ENCODE measurements at regions not wholly inside any gene's neighbourhood (a gene's known extent, or its start where the extent isn't known, plus 50 kb on each side); places are given as distances from the start of the nearest gene placed in this dataset.

DNA sequence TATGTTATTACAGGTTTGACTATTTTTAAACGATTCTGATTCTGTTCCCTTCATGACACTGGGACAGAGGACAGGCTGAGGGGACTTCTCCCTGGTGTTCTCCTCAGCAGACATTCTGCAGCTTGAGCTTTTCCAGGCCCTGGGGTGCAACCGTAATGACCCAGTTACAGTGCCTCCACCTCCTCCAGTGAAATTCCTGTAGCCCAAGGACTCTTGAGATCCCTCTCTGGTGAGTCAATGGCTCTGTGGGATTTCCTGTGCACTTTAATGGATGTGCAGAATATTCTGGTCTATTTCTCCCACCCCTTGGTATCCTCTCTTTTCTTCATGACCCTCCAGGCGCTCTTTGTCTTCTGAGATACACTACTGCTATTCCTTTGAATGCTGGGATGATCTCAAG is 319.3 kb downstream of the INHBA start:
- H3K9me3 ChIP-seq = no peaks in the 10 kb centered on the region
- DNase-seq = no peak
- 57 to 84% (median 76%) methylated on average over 3 of the region's 3 CpGs for WGBS, 5 donors
- no peaks in the 10 kb centered on the region for H3K27me3 ChIP-seq (replicated peaks in 1 of 7)
- H3K36me3 ChIP-seq = no peaks in the 10 kb centered on the region
- H3K4me1 ChIP-seq = no peaks in the 10 kb centered on the region
- TF ChIP-seq POLR2AphosphoS5 (IDR thresholded peaks at IDR 0.05) = no peak
- TF ChIP-seq POLR2A (IDR thresholded peaks at IDR 0.05) = no peak
- intact Hi-C loops (cut with DNase I; ENCODE audit: low total_unique reads) = no loop called here
- H3K27ac ChIP-seq = no peak overlapping the region
- H3K4me3 ChIP-seq = no peak overlapping the region

DNA sequence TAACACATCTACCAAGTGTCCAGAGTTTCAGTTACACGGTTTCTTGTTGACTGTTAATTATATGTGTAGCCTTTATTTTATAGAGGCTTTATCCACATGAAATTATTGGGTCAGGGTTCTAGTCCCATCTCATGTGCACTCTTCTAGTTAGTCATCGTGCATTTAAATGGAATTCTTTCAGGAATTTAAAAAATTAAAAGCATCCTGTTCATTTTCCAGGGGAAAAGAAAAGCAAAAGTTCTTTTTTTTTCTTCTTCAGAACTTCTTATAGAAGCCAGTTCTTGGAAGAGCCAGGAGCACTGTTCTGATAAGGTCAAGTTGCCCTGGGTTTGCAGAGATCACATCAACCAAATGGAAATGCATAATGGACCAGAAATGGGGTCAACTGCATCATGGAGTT is 324.7 kb downstream of the INHBA start:
- H3K27ac ChIP-seq = no peak overlapping the region
- H3K4me3 ChIP-seq = no peak overlapping the region
- no peaks in the 10 kb centered on the region for H3K27me3 ChIP-seq (replicated peaks in 1 of 7)
- DNase-seq = no peak
- H3K36me3 ChIP-seq = no peaks in the 10 kb centered on the region
- TF ChIP-seq POLR2AphosphoS5 (IDR thresholded peaks at IDR 0.05) = no peak
- TF ChIP-seq POLR2A (IDR thresholded peaks at IDR 0.05) = no peak
- TF ChIP-seq, protein P1, sequence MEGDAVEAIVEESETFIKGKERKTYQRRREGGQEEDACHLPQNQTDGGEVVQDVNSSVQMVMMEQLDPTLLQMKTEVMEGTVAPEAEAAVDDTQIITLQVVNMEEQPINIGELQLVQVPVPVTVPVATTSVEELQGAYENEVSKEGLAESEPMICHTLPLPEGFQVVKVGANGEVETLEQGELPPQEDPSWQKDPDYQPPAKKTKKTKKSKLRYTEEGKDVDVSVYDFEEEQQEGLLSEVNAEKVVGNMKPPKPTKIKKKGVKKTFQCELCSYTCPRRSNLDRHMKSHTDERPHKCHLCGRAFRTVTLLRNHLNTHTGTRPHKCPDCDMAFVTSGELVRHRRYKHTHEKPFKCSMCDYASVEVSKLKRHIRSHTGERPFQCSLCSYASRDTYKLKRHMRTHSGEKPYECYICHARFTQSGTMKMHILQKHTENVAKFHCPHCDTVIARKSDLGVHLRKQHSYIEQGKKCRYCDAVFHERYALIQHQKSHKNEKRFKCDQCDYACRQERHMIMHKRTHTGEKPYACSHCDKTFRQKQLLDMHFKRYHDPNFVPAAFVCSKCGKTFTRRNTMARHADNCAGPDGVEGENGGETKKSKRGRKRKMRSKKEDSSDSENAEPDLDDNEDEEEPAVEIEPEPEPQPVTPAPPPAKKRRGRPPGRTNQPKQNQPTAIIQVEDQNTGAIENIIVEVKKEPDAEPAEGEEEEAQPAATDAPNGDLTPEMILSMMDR (IDR thresholded peaks at IDR 0.05 in 8 of 11, conservative IDR thresholded peaks at IDR 0.05 in 3 of 11) = no peak
- intact Hi-C loops (cut with DNase I; ENCODE audit: low total_unique reads) = no loop called here
- 68 to 82% (median 74%) methylated on average over 2 of the region's 2 CpGs for WGBS, 5 donors
- no peaks in the 10 kb centered on the region for H3K4me1 ChIP-seq
- H3K9me3 ChIP-seq = no peaks in the 10 kb centered on the region

DNA sequence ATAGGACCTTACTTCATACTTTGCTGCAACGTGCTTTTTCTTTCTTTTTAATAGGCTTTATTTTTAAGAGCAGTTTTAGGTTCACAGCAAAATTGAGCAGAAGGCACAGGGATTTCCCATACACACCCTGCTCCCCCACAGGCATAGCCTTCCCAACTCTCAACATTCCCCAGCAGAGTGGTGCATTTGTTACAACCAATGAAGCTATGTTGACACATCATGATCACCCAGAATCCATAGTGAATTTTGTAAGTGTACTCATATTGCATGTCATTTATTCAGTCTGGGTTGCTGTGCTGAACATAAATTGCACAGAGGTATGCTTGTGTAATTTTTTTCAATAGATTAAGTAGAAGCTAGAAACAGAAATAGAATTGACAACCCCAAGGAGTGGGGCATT is 327.3 kb downstream of the INHBA start:
- Histone ChIP-seq H3K9me3 (no peaks in the 10 kb centered on the region), H3K27me3 (replicated peaks in 1 of 7) (no peaks in the 10 kb centered on the region), H3K4me1 (no peaks in the 10 kb centered on the region), H3K27ac (no peak overlapping the region), H3K36me3 (no peaks in the 10 kb centered on the region), H3K4me3 (no peak overlapping the region)
- WGBS, 5 donors = 74 to 92% (median 83%) methylated on average over 1 of the region's 1 CpG
- intact Hi-C loops (cut with DNase I; ENCODE audit: low total_unique reads) = no loop called here
- TF ChIP-seq POLR2A (IDR thresholded peaks at IDR 0.05) (no peak), POLR2AphosphoS5 (IDR thresholded peaks at IDR 0.05) (no peak)
- TF ChIP-seq, protein P1 (IDR thresholded peaks at IDR 0.05 in 8 of 11, conservative IDR thresholded peaks at IDR 0.05 in 3 of 11) = no peak
- no peak for DNase-seq

DNA sequence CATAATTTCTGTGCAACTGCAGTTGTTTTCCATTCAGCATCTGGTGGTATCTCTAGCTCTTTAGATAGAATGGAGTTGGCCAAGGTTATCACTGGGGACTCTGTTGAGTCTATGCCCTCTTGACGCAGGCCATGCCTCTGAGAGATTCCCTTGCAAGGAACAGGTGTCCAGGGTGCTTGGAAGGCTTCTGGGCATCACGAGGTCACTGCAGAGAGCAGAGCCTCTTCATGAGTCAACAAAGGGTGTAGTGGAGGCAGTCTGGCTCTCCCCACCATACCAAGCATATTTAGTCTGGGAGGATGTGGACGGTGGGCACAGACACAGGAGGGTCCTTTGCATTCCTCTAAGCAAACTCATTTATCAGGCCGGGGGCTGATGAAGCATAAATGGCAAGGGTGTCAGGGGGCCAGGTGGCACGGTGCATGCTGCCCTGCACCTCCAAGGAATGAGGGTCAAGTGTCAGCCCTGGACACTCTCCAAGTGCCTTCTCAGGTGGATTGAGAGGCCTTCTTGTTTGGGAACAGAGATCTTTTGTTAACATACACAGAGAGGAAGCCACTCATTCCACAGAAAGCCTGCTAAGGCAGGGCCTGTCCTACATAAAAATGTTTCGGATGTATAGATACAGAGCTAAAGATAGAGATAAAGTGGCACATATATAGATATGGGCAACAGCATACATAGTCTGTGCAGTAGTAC is 328.6 kb downstream of the INHBA start:
- intact Hi-C loops (cut with DNase I; ENCODE audit: low total_unique reads) = no loop called here
- Histone ChIP-seq H3K4me3 (no peak overlapping the region), H3K4me1 (no peaks in the 10 kb centered on the region), H3K27ac (no peak overlapping the region), H3K36me3 (no peaks in the 10 kb centered on the region), H3K9me3 (no peaks in the 10 kb centered on the region), H3K27me3 (replicated peaks in 1 of 7) (no peaks in the 10 kb centered on the region)
- DNase-seq = no peak
- no peak for TF ChIP-seq POLR2AphosphoS5 (IDR thresholded peaks at IDR 0.05)
- TF ChIP-seq, protein P1 (IDR thresholded peaks at IDR 0.05 in 8 of 11, conservative IDR thresholded peaks at IDR 0.05 in 3 of 11) = no peak
- no peak for TF ChIP-seq POLR2A (IDR thresholded peaks at IDR 0.05)
- 82 to 88% (median 86%) methylated on average over 6 of the region's 6 CpGs for WGBS, 5 donors
